ENCODE measurements at regions not wholly inside any gene's neighbourhood (a gene's known extent, or its start where the extent isn't known, plus 50 kb on each side); places are given as distances from the start of the nearest gene placed in this dataset.

DNA sequence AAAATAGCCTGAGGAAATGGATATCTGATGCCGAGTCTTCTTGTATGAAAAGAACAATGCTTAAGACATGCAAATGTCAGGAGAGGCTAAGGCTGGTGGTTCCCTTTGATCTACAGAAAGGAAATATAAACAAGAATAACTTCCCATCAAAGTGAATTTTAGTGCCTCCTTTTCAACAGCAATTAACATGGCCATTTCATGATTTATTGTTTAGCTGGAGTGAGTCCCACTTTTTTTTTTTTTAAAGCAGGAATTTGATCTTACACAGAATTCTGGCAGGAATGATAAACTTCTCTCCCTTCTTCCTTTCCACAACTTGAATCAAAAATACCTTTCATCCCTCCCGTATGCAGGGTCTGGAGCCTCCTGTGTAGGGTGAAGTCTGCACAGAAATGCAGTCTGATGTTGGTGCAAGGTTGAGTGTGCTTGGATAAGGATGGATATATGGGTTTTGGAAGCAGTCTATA is 287.0 kb downstream of the MEX3B start:
- intact Hi-C loops (cut with micrococcal nuclease; ENCODE audit: unreplicated experiment) (no loop called here), in situ Hi-C loops (cut with HindIII; ENCODE audit: low pct_unique_long_range_greater_than_20kb, low sequenced_read_pairs) (no loop called here)
- no peaks in the 10 kb centered on the region for H3K4me1 ChIP-seq (ENCODE audit: control insufficient read depth, insufficient read depth, low read length)
- no peaks in the 10 kb centered on the region for H3K36me3 ChIP-seq (ENCODE audit: control insufficient read depth, insufficient read depth, low read length)
- ATAC-seq = no peak
- TF ChIP-seq, protein P1, sequence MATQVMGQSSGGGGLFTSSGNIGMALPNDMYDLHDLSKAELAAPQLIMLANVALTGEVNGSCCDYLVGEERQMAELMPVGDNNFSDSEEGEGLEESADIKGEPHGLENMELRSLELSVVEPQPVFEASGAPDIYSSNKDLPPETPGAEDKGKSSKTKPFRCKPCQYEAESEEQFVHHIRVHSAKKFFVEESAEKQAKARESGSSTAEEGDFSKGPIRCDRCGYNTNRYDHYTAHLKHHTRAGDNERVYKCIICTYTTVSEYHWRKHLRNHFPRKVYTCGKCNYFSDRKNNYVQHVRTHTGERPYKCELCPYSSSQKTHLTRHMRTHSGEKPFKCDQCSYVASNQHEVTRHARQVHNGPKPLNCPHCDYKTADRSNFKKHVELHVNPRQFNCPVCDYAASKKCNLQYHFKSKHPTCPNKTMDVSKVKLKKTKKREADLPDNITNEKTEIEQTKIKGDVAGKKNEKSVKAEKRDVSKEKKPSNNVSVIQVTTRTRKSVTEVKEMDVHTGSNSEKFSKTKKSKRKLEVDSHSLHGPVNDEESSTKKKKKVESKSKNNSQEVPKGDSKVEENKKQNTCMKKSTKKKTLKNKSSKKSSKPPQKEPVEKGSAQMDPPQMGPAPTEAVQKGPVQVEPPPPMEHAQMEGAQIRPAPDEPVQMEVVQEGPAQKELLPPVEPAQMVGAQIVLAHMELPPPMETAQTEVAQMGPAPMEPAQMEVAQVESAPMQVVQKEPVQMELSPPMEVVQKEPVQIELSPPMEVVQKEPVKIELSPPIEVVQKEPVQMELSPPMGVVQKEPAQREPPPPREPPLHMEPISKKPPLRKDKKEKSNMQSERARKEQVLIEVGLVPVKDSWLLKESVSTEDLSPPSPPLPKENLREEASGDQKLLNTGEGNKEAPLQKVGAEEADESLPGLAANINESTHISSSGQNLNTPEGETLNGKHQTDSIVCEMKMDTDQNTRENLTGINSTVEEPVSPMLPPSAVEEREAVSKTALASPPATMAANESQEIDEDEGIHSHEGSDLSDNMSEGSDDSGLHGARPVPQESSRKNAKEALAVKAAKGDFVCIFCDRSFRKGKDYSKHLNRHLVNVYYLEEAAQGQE (IDR thresholded peaks at IDR 0.05; ENCODE audit: insufficient read depth in 1 of 2, low read depth in 2 of 2, low read length in 1 of 2) = no peak
- TF ChIP-seq SIN3A (IDR thresholded peaks at IDR 0.05; ENCODE audit: borderline replicate concordance, insufficient read depth, low read depth, low read length) (no peak), POLR2AphosphoS5 (IDR thresholded peaks at IDR 0.05; ENCODE audit: low read depth, low read length) (no peak), CTCF (IDR thresholded peaks at IDR 0.05) (no peak), TCF7L2 (IDR thresholded peaks at IDR 0.05; ENCODE audit: low read depth, low read length) (no peak)
- no peak overlapping the region for H3K27ac ChIP-seq (ENCODE audit: low read length)
- H3K9me3 ChIP-seq (ENCODE audit: control insufficient read depth, insufficient read depth, low read depth, low read length) = no peaks in the 10 kb centered on the region
- ChIA-PET CTCF (no interaction called here), POLR2A (no interaction called here)
- peaks cover 2% of the 10 kb centered on the region; the same call in 1 of the 2 replicates for H3K27me3 ChIP-seq (ENCODE audit: control insufficient read depth, insufficient read depth, low read length)
- no TSS peak for BruUV-seq (replicated peaks)
- DNase-seq (ENCODE audit: low read depth, low spot score) = no peak
- no peak overlapping the region for H3K4me3 ChIP-seq (ENCODE audit: low read depth in 2 of 2, low read length in 2 of 2)

GRCh38 chr15:81755626-81756025 is 290.2 kb downstream of the MEX3B start:
- CTCF ChIA-PET = no interaction called here
- in situ Hi-C loops (cut with HindIII; ENCODE audit: low pct_unique_long_range_greater_than_20kb, low sequenced_read_pairs) (no loop called here), intact Hi-C loops (cut with micrococcal nuclease; ENCODE audit: unreplicated experiment) (no loop called here)
- BruUV-seq (replicated peaks) = no TSS peak
- H3K4me3 ChIP-seq (ENCODE audit: low read depth in 2 of 2, low read length in 2 of 2) = no peak overlapping the region
- H3K9me3 ChIP-seq (ENCODE audit: control insufficient read depth, insufficient read depth, low read depth, low read length) = no peaks in the 10 kb centered on the region
- TF ChIP-seq TCF7L2 (IDR thresholded peaks at IDR 0.05; ENCODE audit: low read depth, low read length) = no peak
- TF ChIP-seq POLR2AphosphoS5 (IDR thresholded peaks at IDR 0.05; ENCODE audit: low read depth, low read length) = no peak
- TF ChIP-seq, protein P1 (IDR thresholded peaks at IDR 0.05; ENCODE audit: insufficient read depth in 1 of 2, low read depth in 2 of 2, low read length in 1 of 2) = no peak
- no peak for TF ChIP-seq CTCF (IDR thresholded peaks at IDR 0.05)
- no peak for TF ChIP-seq SIN3A (IDR thresholded peaks at IDR 0.05; ENCODE audit: borderline replicate concordance, insufficient read depth, low read depth, low read length)
- no peaks in the 10 kb centered on the region for H3K36me3 ChIP-seq (ENCODE audit: control insufficient read depth, insufficient read depth, low read length)
- no peaks in the 10 kb centered on the region for H3K4me1 ChIP-seq (ENCODE audit: control insufficient read depth, insufficient read depth, low read length)
- POLR2A ChIA-PET = no interaction called here
- DNase-seq (ENCODE audit: low read depth, low spot score) (no peak), ATAC-seq (no peak)
- H3K27ac ChIP-seq (ENCODE audit: low read length) = no peak overlapping the region
- peaks cover 2% of the 10 kb centered on the region; the same call in 1 of the 2 replicates for H3K27me3 ChIP-seq (ENCODE audit: control insufficient read depth, insufficient read depth, low read length)
